BE2C (cell line): ENCODE measurements at regions not wholly inside any gene's neighbourhood (a gene's known extent, or its start where the extent isn't known, plus 50 kb on each side); places are given as distances from the start of the nearest gene placed in this dataset.

Experiments
- DNase-seq: peaks from one replicate; pipeline ENCODE4 v3.0.0-alpha.2; 2020
- H3K27me3 ChIP-seq: fragments of 250-450 bp; sonication (Bioruptor Pico); 2 replicates; pipeline ENCODE4 v1.5.1; 2020; ENCODE audit warnings: mild to moderate bottlenecking
- H3K36me3 ChIP-seq: fragments of 250-450 bp; sonication (Bioruptor Pico); 2 replicates; pipeline ENCODE4 v1.5.1; 2020; ENCODE audit warnings: mild to moderate bottlenecking
- H3K4me1 ChIP-seq: fragments of 250-450 bp; sonication (Bioruptor Pico); 2 replicates; pipeline ENCODE4 v1.5.1; 2020
- H3K4me3 ChIP-seq: 2 replicates; pipeline ENCODE4 v1.5.1; 2011; ENCODE audit warnings: low read depth, low read length
- H3K9me3 ChIP-seq: fragments of 250-450 bp; sonication (Bioruptor Pico); 2 replicates; pipeline ENCODE4 v1.5.1; 2020
- TF ChIP-seq, protein P1 (sequence below): IDR thresholded peaks from 2 replicates; pipeline ENCODE4 v1.5.1; 2012; ENCODE audit warnings: mild to moderate bottlenecking, low read depth, low read length

DNA sequence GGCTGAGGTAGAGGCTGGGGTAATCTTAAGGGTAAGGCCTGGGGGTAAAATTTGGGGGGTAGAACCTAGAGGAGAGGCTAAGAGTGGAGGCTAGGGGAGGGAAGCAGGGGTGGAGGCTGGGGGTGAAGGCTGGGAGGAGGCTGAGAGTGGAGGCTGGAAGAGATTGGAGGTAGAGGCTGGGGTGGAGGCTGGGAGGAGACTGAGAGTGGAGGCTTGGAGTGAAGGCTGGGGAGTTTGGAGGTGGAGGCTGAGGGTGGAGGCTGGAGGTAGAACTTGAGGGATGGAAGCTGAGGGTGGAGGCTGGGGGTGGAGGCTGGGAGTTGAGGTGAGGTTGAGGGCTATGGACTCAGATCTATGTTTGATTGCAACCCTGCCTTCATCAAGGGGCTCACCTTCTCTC, 333.6 kb downstream of the C16orf95 start:
- TF ChIP-seq, protein P1, sequence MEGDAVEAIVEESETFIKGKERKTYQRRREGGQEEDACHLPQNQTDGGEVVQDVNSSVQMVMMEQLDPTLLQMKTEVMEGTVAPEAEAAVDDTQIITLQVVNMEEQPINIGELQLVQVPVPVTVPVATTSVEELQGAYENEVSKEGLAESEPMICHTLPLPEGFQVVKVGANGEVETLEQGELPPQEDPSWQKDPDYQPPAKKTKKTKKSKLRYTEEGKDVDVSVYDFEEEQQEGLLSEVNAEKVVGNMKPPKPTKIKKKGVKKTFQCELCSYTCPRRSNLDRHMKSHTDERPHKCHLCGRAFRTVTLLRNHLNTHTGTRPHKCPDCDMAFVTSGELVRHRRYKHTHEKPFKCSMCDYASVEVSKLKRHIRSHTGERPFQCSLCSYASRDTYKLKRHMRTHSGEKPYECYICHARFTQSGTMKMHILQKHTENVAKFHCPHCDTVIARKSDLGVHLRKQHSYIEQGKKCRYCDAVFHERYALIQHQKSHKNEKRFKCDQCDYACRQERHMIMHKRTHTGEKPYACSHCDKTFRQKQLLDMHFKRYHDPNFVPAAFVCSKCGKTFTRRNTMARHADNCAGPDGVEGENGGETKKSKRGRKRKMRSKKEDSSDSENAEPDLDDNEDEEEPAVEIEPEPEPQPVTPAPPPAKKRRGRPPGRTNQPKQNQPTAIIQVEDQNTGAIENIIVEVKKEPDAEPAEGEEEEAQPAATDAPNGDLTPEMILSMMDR, result no peak
- no peak for DNase-seq

DNA sequence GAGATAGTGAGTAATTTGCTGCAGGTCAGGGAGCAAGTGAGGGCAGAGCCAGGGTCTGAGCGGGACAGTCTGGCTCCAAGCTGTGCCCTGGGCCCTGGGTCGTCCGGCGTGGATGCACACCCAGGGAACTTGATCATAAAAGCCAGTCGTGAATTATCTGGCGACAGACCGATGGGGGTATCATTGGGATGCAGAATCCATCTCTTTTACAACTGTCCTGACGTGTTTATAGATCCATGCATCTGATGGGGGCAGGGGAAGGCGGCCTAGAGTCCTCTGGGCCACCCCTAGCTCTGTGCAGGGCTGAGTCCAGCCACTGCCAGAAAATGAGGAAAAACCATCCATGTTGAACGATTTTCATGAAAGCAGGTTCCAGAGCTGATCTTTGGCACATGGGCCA, 332.8 kb downstream of the C16orf95 start:
- Histone ChIP-seq H3K36me3 (no peaks in the 10 kb centered on the region), H3K9me3 (no peaks in the 10 kb centered on the region; the same call in 1 of the 2 replicates), H3K4me1 (no peaks in the 10 kb centered on the region), H3K4me3 (no peak overlapping the region), H3K27me3 (no peaks in the 10 kb centered on the region)
- TF ChIP-seq, protein P1, result no peak
- DNase-seq, result no peak

More for the DNA sequence above, 333.6 kb downstream of the C16orf95 start:
- H3K9me3 ChIP-seq, result no peaks in the 10 kb centered on the region; the same call in 1 of the 2 replicates
- H3K4me3 ChIP-seq, result no peak overlapping the region
- no peaks in the 10 kb centered on the region for H3K27me3 ChIP-seq
- H3K4me1 ChIP-seq, result no peaks in the 10 kb centered on the region
- H3K36me3 ChIP-seq, result no peaks in the 10 kb centered on the region

DNA sequence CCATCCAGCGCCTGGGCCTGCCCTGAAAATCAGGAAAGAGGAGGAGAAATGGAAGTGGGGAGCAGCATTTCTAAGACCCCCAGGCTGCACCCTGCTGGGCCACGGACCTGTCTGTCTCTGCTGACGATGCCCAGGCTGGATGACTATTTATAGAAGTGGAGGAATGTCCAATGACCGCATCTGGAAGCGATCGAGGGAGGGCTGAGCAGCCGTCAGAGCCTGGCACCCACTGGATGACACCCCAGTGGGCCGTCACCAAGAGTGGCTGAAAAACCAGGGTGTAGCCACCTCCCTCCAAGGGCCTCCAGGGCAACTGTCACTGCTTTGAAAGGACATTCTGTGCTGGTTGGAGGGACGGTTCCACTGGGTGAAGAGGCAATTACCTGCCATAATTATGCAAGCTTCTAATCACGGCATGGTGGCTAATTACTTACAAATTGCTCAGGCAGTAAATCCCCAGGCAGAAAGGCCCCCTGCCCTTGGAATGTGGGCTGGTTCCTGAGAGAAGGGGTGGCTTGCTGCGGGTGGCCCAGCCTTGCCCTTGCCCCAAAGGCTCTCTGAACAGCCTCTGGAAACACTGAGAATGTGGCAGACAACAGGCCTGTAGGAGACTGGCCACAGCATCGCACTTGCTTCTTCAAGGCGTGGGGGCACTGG, 332.1 kb downstream of the C16orf95 start:
- TF ChIP-seq, protein P1, result no peak
- H3K4me1 ChIP-seq, result no peaks in the 10 kb centered on the region
- H3K9me3 ChIP-seq, result no peaks in the 10 kb centered on the region; the same call in 1 of the 2 replicates
- H3K36me3 ChIP-seq, result no peaks in the 10 kb centered on the region
- no peaks in the 10 kb centered on the region for H3K27me3 ChIP-seq
- DNase-seq, result no peak
- H3K4me3 ChIP-seq, result no peak overlapping the region

GRCh38 chr16:86985648-86986015, 331.6 kb downstream of the C16orf95 start:
- H3K9me3 ChIP-seq, result no peaks in the 10 kb centered on the region; the same call in 1 of the 2 replicates
- no peaks in the 10 kb centered on the region for H3K36me3 ChIP-seq
- DNase-seq, result no peak
- H3K4me3 ChIP-seq, result no peak overlapping the region
- H3K27me3 ChIP-seq, result no peaks in the 10 kb centered on the region
- TF ChIP-seq, protein P1, result no peak
- H3K4me1 ChIP-seq, result no peaks in the 10 kb centered on the region

GRCh38 chr16:86986136-86986535, 331.1 kb downstream of the C16orf95 start:
- no peaks in the 10 kb centered on the region for H3K36me3 ChIP-seq
- no peak for DNase-seq
- no peaks in the 10 kb centered on the region for H3K4me1 ChIP-seq
- TF ChIP-seq, protein P1, result no peak
- no peak overlapping the region for H3K4me3 ChIP-seq
- no peaks in the 10 kb centered on the region for H3K27me3 ChIP-seq
- H3K9me3 ChIP-seq, result no peaks in the 10 kb centered on the region; the same call in 1 of the 2 replicates

- DNase-seq, result no peak
- no peak overlapping the region for H3K4me3 ChIP-seq
- no peaks in the 10 kb centered on the region for H3K27me3 ChIP-seq
- H3K4me1 ChIP-seq, result no peaks in the 10 kb centered on the region
- TF ChIP-seq, protein P1, result no peak
- H3K36me3 ChIP-seq, result no peaks in the 10 kb centered on the region
- no peaks in the 10 kb centered on the region; the same call in 1 of the 2 replicates for H3K9me3 ChIP-seq
Observed at GRCh38 chr16:86986809-86987487, 330.2 kb downstream of the C16orf95 start.
